ENCODE measurements at regions not wholly inside any gene's neighbourhood (a gene's known extent, or its start where the extent isn't known, plus 50 kb on each side); places are given as distances from the start of the nearest gene placed in this dataset.
A peak's percentile ranks its signal among the peaks of the same experiment; 100 is the strongest.

DNA sequence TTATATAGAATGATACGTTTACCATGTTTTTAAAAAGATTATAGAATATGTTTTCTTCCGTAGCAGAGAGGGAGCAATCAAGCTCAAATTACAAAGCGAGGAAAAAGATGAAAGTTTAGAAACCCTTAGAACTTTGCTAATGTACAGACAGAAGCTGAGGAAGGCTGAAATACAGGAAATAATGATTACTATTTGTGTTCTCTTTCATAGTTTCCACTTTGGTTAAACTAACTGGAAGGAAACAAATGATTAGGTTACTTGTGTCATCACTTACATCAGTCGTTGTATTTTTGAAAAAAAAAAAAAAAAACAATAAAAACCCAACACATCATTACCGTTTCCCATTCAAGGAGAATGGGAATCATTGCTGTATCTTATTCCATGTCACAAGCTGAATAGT lies 337.8 kb upstream of the CBLB start:
- no peak for ATAC-seq
- no peak for DNase-seq (ENCODE audit: low spot score)

DNA sequence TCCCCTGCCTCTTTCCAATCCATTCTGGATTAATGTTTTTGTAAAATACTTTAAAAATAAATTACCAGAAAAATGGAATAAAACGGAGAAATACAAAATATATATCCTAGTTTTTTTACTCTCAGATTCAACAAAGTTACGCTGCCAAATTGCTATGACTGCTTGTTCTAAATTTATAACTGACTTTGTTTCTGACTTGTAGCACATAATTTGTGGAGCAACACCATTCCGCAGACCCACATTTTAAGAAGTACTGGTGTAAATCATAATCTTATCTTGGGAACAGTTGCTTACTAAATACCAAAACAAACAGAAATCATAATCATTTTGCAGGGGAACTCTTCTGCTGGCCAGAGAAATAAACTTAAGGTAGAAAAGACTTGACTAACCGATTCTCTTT lies 339.4 kb upstream of the CBLB start:
- ATAC-seq (no peak), DNase-seq (ENCODE audit: low spot score) (no peak)

DNA sequence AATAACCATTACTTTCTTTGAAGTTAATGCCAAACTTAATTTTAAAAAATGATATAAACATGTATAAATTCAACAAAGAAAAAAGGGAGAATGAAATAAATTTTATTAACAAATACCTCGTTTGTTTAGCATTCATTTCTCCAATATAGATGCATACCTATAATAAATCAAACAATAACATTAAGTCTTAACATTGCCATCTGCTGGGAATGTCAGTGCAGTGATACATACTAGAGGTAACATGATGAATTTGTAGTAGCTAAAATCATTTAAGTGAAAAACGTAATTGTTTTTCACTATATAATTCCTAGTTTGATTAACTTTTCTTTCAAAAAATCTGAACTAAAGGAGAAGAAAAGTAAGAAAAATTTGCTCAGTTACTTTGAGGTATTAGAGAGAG lies 340.2 kb upstream of the CBLB start:
- ATAC-seq (no peak), DNase-seq (ENCODE audit: low spot score) (no peak)

DNA sequence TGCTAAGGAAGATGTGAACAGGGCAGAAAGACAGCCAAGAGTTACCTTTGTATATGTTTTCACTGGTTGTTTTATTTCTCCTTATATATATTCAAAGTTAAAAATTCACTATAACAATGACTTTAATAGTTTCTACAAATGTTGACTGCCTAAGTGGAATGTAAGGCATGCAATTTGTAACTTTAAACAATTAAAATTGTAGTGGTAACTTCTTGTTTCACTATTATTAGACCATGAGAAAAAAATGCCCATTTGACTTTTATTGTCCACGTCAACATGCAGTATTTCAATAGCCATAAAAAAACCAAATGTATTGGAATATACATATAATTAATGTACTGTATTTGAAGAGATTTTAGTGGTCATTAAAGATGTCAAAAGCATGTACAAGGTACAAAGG lies 340.7 kb upstream of the CBLB start:
- DNase-seq (ENCODE audit: low spot score) (no peak), ATAC-seq (no peak)

DNA sequence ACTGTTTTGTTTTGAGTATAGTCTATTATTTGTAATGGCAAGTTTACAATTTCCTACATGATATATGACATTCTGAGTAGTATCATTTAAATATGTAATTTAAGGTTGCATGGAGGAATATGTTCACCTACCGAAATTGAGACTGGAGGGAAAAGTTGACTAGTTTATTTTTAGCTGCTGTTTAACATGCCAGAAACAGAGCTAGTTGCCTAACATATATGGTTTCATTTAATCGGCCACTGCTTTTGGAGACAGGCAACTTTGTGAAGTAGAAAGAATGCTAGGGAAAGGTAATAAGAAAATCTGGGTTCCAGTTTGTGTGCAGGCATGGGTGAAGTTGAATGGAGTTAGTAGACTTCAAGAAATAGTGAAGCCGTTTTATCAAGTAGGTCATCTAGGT lies 342.1 kb upstream of the CBLB start:
- ATAC-seq (no peak), DNase-seq (ENCODE audit: low spot score) (no peak)

DNA sequence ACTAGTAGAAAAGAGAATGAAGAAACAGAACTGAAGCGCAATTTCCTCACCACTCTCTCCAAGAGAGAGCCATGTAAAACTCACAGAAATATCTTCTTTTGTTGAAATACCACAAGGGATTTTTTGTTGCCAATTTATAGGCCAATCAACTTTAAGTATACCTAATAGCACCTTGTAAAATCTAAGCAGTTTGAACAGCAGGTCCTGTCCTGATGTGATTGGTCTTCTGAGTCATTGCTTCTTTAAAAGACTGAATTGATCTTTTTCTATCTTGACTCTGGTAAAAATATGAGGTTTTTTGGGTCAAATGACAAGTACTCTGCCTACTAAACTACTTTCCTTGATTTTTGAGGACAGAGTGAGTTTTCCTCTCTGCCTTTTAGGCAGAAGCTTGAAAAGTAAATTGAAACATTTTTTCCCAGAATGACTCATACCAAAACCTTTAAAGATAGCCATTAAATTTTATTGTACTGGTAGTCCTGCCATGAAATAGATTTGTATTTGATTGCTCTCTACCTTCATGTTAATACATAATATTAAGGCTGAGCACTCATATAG lies 343.9 kb upstream of the CBLB start:
- ATAC-seq = no peak
- DNase-seq (ENCODE audit: low spot score) = no peak

DNA sequence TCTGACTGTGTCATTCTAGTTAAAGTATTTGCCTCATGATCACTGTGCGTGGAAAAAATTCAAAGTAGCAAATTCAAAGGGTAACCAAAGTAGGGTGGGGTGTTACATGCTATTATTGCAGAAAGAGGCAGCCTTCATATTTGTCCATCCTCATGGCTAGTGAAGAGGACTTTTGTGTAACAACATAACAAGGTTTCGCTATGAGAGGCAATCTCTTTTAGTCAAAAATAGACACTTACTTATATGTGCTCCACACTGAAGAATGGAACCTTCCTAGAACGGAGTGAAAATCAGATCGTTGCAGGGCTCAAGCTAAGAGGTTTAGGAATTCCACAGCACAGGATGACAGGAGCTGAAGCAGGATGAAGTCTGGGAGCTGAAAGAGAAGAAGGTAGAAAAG lies 345.1 kb upstream of the CBLB start:
- DNase-seq (ENCODE audit: low spot score) (no peak), ATAC-seq (no peak)

DNA sequence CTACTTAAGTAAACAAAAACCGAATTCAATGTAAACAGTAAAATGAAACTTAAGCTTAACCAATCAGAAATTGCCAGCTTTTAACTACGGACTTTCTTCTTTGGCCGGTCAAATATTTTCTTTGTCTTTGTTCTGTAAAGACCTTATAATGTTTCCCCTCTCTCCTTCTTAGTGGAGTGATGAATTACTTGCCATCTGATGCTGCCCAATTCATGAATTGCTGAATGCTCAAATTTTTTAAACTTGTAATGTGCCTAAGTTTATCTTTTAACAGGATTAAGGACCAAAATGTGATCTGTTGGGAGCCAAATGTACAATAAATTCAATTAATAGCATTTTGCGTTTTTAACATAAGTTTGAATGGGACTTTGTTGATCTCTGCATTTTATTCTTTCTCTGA lies 345.8 kb upstream of the CBLB start:
- DNase-seq (ENCODE audit: low spot score) = no peak
- ATAC-seq = peak; percentile 26

DNA sequence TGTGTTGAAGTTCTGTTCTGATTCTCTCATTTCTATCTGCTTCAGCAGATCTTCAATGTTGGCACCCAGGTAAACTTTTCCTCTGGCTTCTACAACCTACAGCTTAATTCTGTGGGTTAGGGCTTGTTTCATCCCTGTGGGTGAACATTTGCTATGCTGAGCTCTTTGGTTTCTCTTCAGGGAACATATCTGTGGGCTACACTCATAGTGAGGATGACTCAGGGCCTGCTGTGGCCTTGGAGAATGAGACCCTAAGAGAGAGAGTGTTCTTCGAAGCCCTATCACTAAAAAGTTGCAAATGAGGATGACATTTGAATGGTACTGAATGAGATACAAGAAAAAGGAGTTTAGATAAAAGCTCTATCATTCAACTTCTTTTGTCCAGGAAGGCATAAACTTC lies 346.2 kb upstream of the CBLB start:
- ATAC-seq (no peak), DNase-seq (ENCODE audit: low spot score) (no peak)

DNA sequence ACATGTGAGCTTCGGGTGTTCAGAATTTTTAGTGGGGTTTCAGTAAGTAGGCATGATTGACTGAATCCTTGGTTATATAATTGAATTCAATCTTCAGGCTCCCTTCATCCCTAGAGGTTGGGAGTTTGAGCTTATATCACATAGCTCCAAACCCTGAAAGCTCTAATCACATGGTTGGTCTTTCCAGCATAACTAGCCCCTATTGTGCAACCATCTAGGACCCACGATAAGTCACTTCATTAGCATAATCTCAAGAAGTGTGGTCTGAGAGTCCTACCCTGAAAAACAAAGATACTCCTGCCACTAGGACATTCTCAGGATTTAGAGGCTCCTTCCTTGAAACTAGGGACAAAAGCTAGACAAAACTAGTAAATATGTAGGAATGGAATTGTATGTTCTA lies 348.9 kb upstream of the CBLB start:
- ATAC-seq (no peak), DNase-seq (ENCODE audit: low spot score) (no peak)

DNA sequence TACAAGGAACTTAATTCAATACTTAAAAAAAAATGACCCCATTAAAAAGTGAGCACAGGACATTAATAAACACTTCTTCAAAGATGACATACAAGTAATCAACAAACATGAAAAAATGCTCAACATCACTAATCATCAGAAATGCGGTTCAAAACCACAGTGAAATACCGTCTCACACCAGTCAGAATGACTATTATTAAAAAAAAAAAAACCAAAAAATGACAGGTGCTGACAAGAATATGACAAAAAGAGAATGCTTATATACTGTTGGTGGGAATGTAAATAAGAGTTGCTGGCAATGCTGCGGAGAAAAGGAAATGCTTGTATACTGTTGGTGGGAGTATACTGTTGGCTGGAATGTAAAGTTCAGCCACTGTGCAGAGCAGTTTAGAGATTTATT lies 358.3 kb upstream of the CBLB start:
- no peak for ATAC-seq
- DNase-seq (ENCODE audit: low spot score) = no peak

DNA sequence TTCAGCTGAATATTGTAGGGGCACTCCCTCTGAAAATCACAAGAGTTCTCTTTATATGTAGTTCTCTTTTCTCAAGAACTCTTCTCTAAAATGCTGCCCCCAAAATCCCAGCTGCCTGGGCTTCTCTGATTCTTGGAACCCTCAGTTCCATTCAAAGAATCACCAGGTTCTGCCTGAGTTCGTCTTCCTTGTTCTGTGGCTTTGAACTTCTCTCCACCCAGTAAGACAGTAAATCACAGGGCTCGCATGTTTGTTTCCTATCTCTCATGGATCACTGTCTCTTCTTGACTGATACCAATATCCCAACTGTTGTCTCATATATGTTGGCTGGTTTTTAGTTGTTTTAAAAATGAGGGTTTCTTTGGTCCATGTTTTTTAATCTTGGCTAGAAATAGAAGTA lies 359.5 kb upstream of the CBLB start:
- ATAC-seq (no peak), DNase-seq (ENCODE audit: low spot score) (no peak)

DNA sequence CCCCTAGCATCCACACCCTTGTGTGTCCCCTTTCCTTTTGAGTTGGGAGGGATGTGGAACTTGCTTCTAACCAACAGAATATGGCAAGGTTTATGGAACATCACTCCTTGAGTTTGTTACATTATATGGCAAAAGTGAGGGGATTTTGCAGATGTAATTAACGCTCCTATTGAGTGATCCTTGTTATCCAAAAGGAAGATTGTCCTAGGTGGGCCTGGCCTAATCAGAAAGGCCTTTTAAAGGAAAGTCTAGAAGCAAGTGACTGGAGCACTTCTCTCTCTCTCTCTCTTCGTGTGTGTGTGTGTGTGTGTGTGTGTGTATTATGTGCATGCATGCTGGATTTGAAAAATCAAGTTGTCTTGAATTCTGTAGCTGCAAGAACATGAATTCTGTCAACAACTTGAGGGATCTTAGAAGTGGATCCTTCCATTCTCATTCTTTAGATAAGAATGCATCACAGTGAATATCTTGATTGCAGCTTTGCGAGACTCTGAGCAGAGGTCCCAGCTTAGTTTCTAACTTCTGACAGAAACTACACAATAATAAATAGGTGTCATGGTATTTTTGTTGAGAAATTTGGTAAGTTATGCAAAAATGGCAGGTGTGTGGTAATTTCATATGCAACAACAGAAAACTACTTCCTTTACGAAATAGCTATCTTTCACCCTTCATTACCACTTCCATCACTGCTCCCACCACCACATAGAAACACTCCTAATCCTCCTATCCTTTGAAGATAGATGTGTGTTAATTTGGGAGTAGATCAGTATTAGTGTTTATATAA lies 360.9 kb upstream of the CBLB start:
- ATAC-seq (no peak), DNase-seq (ENCODE audit: low spot score) (no peak)

DNA sequence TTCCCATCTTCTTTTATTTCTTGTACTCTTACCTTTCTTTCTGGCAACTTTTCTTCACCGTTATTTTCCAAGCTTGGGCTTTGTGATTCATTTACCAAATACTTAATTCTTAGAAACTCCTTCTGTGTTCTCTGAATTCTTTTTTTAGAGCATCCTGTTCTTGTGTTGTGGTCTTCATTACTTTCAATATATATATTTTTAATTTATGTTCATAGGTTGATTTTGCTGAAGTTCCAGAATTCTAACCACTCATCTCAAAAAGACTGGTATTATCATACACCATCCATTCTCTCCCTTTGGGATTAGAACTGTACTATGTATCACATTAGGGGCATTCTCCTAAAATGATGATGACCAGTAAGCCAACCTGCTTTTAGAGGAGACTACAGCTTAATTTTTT lies 362.3 kb upstream of the CBLB start:
- DNase-seq (ENCODE audit: low spot score) (no peak), ATAC-seq (no peak)

DNA sequence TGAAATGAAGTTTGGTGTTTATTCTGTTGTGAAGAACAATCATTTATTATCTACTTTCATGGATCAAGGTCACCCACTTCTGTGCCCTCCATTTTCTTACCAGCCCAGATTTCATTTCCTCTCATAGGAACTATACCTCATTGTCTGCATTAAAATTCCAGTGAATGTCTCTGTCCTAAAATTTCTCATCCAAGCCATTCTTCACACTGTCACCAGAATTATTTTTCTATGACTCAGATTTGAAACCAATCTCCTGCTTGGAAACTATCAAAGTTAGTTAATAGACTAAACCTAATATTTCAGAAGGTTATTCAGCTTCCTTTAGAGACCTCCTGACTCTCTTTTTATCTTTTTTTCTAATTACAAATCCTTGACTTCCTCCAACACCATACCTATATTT lies 364.1 kb upstream of the CBLB start:
- DNase-seq (ENCODE audit: low spot score) (no peak), ATAC-seq (no peak)

DNA sequence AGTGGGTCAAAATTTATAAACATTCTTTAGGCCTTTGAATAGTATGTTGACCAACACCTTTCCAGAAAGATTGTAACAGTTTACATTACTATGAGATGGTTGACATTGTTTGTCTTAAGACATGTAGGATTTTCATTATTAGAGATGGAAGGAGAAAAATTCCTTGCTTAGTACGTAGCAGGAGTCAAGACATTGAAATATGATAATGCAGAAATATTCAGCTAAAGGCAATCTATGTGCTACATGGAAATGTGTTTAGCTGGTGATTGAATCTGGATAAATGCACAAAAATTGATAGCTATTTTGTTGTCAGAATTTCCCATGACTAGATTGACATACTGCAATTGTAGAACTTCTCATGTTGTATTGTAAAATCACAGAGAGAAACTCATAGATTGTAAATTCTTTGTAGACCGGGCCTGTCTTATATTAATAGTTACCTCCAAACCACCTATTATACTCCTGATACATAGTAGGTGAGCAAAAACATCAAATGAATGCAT lies 370.4 kb upstream of the CBLB start:
- ATAC-seq = no peak
- DNase-seq (ENCODE audit: low spot score) = no peak

DNA sequence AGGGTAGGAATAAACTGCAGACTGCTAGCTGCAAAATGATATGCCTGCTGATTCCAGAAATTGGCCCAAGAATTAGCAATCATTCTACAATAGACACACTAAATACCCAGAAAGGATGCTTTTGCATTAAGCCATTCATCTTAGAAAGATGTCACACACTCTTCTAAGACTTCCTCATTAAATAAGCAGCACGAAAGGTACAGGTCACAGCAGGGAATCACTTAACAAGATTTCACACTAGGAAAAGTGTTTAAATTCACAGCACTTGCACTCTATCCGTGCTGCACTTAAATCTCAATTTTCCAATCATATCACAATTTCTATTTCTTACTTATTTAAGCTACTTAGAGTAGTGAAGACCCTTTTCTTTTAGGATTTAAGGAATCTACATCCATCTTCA lies 372.8 kb upstream of the CBLB start:
- no peak for DNase-seq (ENCODE audit: low spot score)
- no peak for ATAC-seq

DNA sequence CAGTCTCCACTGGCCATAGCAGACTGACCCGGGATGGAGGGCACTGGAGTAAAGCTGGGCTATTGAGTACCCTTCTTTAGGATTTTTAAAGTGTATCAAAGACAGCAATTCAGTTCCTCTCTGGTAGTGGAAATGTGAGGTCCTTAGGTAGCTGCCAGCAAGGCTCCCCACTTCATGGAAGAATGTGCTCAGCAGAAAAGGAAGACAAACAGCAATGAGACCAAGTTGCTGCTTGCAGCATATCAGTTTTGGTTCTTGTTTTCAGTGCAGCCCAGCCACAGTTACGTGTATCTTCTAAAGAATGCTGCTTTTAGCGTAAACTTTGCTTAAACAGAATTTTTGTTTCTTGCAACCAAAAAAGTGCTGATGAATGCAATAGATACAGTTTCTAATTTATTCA lies 374.0 kb upstream of the CBLB start:
- no peak for ATAC-seq

DNA sequence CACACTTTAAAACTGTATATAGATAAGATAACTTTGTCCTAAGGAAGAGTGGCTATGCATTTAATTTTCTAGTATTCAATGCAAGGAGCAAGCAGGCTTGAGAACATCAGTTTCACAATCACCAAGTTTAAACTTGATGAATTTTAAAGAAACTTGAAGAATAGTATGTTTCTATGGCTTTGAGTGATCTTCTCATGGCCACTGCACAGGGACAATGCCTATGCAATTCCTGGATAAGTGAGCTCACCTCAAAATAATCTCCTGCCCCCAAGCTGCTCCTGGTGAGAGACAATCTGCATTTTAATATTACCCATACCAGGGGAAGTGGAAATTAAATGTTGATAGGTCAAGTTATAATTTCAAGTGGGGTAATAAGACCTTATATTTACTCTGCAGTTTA lies 376.6 kb upstream of the CBLB start:
- ATAC-seq = no peak
- DNase-seq (ENCODE audit: low spot score) = no peak

More for the DNA sequence above, 374.0 kb upstream of the CBLB start:
- DNase-seq (ENCODE audit: low spot score) = no peak

DNA sequence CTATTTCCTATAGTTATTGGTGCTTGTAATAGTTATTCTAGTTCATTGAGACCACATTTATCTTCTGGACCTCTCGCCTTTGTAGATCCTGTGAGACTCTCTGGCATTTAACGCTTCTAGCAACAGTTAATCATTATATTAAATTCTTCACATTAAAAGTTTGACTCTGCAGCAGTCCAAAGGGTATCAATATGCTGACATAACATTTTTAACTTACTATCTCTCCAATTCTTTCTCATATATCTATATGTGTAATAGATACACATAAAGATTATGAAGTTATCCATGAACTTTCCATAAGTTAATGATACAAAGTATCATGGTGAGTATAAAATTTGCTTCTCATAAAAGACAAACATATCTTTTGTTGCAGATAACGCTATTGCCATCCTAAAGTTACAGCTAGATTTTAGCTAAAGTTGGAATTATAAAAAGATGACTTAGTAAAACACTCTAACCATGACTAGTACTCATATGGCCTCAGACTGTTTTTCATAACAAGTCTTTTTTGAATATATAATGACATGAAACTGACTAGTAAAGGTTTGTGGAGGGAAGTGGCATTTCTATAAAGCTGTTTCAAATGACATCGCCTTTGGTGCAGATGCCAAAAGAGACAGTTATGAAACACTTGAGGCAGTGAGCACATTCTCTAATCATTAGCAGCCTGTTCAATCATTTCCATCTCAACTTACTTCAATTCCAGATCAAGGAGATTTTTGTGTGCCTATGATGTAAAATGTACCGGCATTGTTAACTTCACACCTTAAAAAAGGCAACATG lies 379.3 kb upstream of the CBLB start:
- DNase-seq (ENCODE audit: low spot score) = no peak
- ATAC-seq = no peak

DNA sequence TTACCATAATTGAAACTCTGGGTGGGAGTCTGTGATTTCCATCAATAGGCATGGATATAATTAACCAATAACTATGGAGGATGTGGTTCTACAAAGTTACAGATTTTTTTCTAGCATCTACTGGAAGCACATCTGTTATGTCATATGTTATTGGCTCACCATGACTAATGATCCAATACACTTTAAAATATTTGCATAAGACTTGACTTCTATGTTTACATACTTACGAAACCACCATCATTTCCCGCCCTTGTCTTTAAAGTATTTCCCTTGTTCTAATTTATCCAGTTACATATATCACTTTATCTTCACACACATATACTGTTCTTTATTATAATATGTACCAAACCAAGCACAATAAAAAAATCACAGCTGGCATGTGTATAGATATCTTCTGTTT lies 380.3 kb upstream of the CBLB start:
- ATAC-seq (no peak), DNase-seq (ENCODE audit: low spot score) (no peak)

DNA sequence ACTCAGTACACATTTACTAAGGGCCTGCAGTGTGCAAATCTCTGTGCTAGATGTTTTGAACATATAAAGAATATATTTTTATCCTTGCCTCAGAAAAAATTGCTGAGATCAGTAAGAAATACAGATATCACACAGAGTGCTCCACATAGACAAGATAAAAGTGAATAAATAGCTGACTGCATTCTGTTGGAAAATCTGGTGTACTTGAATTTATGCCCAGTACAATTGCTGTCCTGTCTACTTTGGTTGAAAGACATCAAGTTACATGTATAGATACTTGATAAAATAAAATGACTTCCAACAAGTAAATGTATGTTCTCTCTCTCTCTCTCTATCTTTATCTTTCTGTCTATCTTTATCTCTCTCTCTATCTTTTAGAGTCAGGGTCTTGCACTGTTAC lies 381.2 kb upstream of the CBLB start:
- ATAC-seq = no peak
- DNase-seq (ENCODE audit: low spot score) = no peak
